ENCODE measurements at regions not wholly inside any gene's neighbourhood (a gene's known extent, or its start where the extent isn't known, plus 50 kb on each side); places are given as distances from the start of the nearest gene placed in this dataset.

DNA sequence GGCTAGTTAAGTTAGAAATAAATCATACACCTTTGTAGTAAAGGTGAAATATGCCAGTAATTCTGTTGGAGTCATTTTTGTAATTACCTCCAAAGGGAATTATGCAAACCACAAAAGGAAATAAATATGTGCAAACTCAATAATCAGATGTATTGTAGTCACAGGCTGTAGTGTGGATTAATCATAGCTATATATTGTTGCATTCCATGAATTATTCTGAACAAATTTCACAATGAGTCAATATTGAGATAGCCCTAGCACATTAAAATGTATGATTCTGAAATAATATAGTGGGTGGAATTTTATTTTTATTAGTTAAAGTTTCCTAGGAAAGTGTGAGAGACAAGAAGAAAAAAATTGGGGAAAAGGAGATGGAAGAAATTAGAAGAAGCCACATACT lies 790.5 kb upstream of the PCDH20 start:
- TF ChIP-seq, protein P1, sequence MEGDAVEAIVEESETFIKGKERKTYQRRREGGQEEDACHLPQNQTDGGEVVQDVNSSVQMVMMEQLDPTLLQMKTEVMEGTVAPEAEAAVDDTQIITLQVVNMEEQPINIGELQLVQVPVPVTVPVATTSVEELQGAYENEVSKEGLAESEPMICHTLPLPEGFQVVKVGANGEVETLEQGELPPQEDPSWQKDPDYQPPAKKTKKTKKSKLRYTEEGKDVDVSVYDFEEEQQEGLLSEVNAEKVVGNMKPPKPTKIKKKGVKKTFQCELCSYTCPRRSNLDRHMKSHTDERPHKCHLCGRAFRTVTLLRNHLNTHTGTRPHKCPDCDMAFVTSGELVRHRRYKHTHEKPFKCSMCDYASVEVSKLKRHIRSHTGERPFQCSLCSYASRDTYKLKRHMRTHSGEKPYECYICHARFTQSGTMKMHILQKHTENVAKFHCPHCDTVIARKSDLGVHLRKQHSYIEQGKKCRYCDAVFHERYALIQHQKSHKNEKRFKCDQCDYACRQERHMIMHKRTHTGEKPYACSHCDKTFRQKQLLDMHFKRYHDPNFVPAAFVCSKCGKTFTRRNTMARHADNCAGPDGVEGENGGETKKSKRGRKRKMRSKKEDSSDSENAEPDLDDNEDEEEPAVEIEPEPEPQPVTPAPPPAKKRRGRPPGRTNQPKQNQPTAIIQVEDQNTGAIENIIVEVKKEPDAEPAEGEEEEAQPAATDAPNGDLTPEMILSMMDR (IDR thresholded peaks at IDR 0.05) = no peak
- TF ChIP-seq POLR2A (IDR thresholded peaks at IDR 0.05) = no peak
